Activated naive CD4-positive, alpha-beta T cell treated with anti-CD3 and anti-CD28 coated beads, Interleukin-2, amount 10 ng/mL, durations not matched to agents 7 days and 5 days (primary cell): ENCODE measurements at regions not wholly inside any gene's neighbourhood (a gene's known extent, or its start where the extent isn't known, plus 50 kb on each side); places are given as distances from the start of the nearest gene placed in this dataset.

ENCODE experiments used
- CTCF ChIA-PET: fragments of 350-600 bp; sonication (Branson Sonifier 250); formaldehyde crosslinking; loops from one replicate; lab custom pipeline; 2021; ENCODE audit warnings: antibody characterized with exemption; lab: Charles Lee
- DNase-seq: peaks from one replicate; pipeline ENCODE4 v3.0.0-alpha.2; 2020
- H3K27ac Mint-ChIP-seq: one replicate; pipeline ENCODE4 v1.8.0; 2021; ENCODE audit warnings: mild to moderate bottlenecking, moderate library complexity, mixed read lengths
- H3K27me3 Mint-ChIP-seq: one replicate; pipeline ENCODE4 v1.8.0; 2021; ENCODE audit warnings: mild to moderate bottlenecking, mixed read lengths
- H3K36me3 Mint-ChIP-seq: one replicate; pipeline ENCODE4 v1.8.0; 2021; ENCODE audit warnings: mixed read lengths
- H3K4me1 Mint-ChIP-seq: one replicate; pipeline ENCODE4 v1.8.0; 2021; ENCODE audit warnings: mixed read lengths
- H3K4me3 Mint-ChIP-seq: one replicate; pipeline ENCODE4 v1.8.0; 2021; ENCODE audit warnings: mild to moderate bottlenecking, moderate library complexity, mixed read lengths
- H3K9me3 Mint-ChIP-seq: one replicate; pipeline ENCODE4 v1.8.0; 2021; ENCODE audit warnings: mixed read lengths

DNA sequence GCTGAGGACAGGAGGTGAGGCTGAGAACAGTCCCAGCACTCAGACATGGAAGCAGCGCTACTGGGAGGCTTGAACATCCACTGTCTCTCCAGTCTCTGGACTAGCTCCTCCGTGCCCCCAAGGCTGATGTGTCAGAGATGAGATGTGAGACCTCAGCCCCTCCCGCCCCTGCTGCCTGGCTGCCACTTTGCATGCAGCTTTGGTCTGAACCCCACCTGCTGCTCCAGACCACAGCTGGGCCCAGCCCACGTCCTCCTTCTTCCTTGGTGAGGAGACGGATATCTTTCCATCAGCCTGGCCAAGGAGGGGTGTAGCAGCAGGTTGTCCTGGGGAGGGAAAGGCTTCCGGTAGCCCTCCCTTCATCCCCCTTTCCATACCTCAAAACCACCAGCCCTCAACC lies 148.0 kb upstream of the B3GAT1 start:
- no peak overlapping the region for H3K4me3 Mint-ChIP-seq
- H3K27ac Mint-ChIP-seq, result no peak overlapping the region
- peaks cover 26% of the 10 kb centered on the region for H3K27me3 Mint-ChIP-seq
- CTCF ChIA-PET, result no interaction called here
- no peaks in the 10 kb centered on the region for H3K9me3 Mint-ChIP-seq
- H3K4me1 Mint-ChIP-seq, result no peaks in the 10 kb centered on the region
- DNase-seq, result no peak
- no peaks in the 10 kb centered on the region for H3K36me3 Mint-ChIP-seq

DNA sequence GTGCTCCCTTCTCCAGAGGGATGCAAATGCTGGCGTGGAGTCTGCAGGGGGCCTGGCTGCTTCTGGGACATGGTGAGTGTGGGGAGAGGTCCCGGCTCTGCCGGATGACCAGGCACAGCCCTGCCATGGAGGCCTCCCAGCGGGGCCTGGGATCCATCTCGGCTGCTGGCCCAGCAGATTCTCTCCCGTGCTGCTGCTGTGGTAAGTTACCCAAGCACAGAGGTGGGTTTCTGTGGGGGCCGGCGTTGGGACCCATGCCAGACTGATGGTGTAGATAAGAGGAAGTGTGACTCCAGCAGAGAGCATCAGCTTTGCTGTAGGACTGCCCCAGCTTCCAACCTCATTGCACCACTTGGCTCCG lies 147.5 kb upstream of the B3GAT1 start:
- Mint-ChIP-seq H3K27ac (no peak overlapping the region), H3K27me3 (peaks cover 31% of the 10 kb centered on the region), H3K9me3 (no peaks in the 10 kb centered on the region), H3K36me3 (no peaks in the 10 kb centered on the region), H3K4me3 (no peak overlapping the region), H3K4me1 (no peaks in the 10 kb centered on the region)
- no peak for DNase-seq
- CTCF ChIA-PET, result no interaction called here

GRCh38 chr11:134558916-134559601 lies 147.0 kb upstream of the B3GAT1 start:
- DNase-seq, result no peak
- no peaks in the 10 kb centered on the region for H3K4me1 Mint-ChIP-seq
- H3K9me3 Mint-ChIP-seq, result no peaks in the 10 kb centered on the region
- no peak overlapping the region for H3K27ac Mint-ChIP-seq
- no peaks in the 10 kb centered on the region for H3K36me3 Mint-ChIP-seq
- H3K27me3 Mint-ChIP-seq, result peaks cover 35% of the 10 kb centered on the region
- no peak overlapping the region for H3K4me3 Mint-ChIP-seq
- CTCF ChIA-PET, result no interaction called here

DNA sequence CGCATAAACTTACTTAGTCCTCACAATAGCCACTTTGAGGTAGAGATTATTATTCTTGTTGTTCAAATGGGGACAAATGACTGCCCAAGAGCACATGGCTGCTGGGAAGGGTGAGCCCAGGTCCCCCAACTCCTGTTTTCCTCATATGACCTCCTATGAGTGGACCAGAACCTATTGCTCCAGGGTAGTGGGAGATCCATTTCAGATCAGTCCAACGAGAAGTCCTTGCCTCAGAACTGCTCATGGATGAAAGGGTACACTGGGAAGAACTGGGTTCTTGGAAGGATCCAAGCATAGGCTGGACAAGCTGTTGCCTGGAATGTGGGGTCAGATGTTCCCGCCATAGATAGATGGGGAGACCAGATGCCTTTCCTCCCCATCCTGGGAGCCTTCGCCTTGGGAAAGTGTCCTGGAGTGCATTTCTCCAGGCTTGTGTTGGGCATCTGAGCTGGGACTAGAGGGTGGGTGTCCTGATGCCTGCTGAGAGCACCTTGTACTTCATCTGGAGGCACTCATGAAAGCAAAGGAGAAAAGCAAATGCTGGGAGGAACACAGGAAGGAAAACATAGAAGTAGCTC lies 146.3 kb upstream of the B3GAT1 start:
- CTCF ChIA-PET, result no interaction called here
- H3K27ac Mint-ChIP-seq, result no peak overlapping the region
- H3K4me1 Mint-ChIP-seq, result no peaks in the 10 kb centered on the region
- H3K4me3 Mint-ChIP-seq, result no peak overlapping the region
- H3K9me3 Mint-ChIP-seq, result no peaks in the 10 kb centered on the region
- H3K27me3 Mint-ChIP-seq, result peaks cover 36% of the 10 kb centered on the region
- no peaks in the 10 kb centered on the region for H3K36me3 Mint-ChIP-seq
- DNase-seq, result no peak

DNA sequence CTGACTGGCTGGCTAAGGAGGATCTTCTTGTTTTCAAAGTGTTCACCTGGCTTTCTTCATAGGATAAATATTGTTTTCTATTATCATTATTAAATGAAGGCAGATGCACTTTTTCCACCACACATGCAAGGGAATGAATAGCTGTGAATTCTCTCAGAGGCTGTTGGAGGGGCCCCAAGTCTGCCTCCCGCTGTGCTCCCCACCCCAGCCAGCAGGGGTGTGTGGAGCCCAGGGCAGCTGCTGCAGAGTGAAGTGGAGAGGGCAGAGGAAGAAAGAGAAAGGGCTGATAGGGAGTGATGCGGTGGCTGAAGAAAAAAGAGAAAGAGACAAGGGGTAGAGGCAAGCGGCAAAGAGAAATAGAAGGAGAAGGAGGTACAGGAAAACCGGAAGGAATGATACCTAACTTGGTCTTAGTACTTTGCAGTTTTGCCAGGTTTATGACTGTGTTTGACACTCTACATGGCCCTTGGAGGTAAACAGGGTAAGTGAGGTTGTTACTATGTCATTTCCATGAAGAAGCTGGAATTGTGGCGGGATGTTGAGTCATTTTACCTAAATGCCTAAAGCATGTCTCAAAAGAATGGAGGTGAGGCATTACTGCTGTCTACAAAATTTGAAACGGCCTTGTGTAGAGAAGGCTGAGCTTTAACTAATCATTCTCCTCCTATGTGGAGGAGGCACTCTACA lies 145.7 kb upstream of the B3GAT1 start:
- no peaks in the 10 kb centered on the region for H3K36me3 Mint-ChIP-seq
- no peak for DNase-seq
- H3K27me3 Mint-ChIP-seq, result peaks cover 36% of the 10 kb centered on the region
- H3K4me1 Mint-ChIP-seq, result no peaks in the 10 kb centered on the region
- no peak overlapping the region for H3K4me3 Mint-ChIP-seq
- CTCF ChIA-PET, result no interaction called here
- no peaks in the 10 kb centered on the region for H3K9me3 Mint-ChIP-seq
- no peak overlapping the region for H3K27ac Mint-ChIP-seq

- no peaks in the 10 kb centered on the region for H3K9me3 Mint-ChIP-seq
- CTCF ChIA-PET, result no interaction called here
Measured at GRCh38 chr11:134556186-134556585, 144.1 kb upstream of the B3GAT1 start.

DNA sequence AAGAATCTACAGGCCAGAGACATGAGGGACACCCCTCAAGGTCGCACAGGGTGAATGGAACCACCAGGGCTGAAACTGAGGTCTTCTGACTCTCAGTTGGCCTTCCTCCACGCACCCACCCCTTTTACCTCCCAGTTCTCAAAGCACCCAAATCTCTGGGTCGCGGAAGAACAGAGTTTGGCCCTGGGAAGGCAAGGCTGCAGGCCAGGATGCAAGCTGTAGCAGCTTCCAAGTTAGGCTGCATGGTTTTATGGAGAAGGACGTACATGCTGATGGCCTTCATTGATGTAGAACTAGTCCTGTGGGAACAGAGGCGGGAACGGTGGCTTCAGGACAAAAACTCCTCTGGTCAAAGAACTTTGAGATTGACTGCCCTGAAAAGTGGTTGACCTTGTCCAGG lies 143.5 kb upstream of the B3GAT1 start:
- DNase-seq, result no peak
- no peak overlapping the region for H3K27ac Mint-ChIP-seq
- H3K4me1 Mint-ChIP-seq, result no peaks in the 10 kb centered on the region
- no peaks in the 10 kb centered on the region for H3K9me3 Mint-ChIP-seq
- CTCF ChIA-PET, result no interaction called here
- no peak overlapping the region for H3K4me3 Mint-ChIP-seq
- H3K27me3 Mint-ChIP-seq, result peaks cover 36% of the 10 kb centered on the region
- H3K36me3 Mint-ChIP-seq, result no peaks in the 10 kb centered on the region

More at GRCh38 chr11:134556186-134556585, 144.1 kb upstream of the B3GAT1 start:
- no peaks in the 10 kb centered on the region for H3K36me3 Mint-ChIP-seq
- H3K4me3 Mint-ChIP-seq, result no peak overlapping the region
- H3K27ac Mint-ChIP-seq, result no peak overlapping the region
- peaks cover 36% of the 10 kb centered on the region for H3K27me3 Mint-ChIP-seq
- DNase-seq, result no peak
- H3K4me1 Mint-ChIP-seq, result no peaks in the 10 kb centered on the region

GRCh38 chr11:134554861-134555260 lies 142.8 kb upstream of the B3GAT1 start:
- Mint-ChIP-seq H3K27me3 (peaks cover 36% of the 10 kb centered on the region), H3K9me3 (no peaks in the 10 kb centered on the region), H3K36me3 (no peaks in the 10 kb centered on the region), H3K4me3 (no peak overlapping the region), H3K27ac (no peak overlapping the region), H3K4me1 (no peaks in the 10 kb centered on the region)
- CTCF ChIA-PET, result no interaction called here
- no peak for DNase-seq

- no peaks in the 10 kb centered on the region for H3K9me3 Mint-ChIP-seq
- no peak overlapping the region for H3K27ac Mint-ChIP-seq
- peaks cover 30% of the 10 kb centered on the region for H3K27me3 Mint-ChIP-seq
- CTCF ChIA-PET, result no interaction called here
- no peak overlapping the region for H3K4me3 Mint-ChIP-seq
- no peaks in the 10 kb centered on the region for H3K36me3 Mint-ChIP-seq
- H3K4me1 Mint-ChIP-seq, result no peaks in the 10 kb centered on the region
- no peak for DNase-seq
Measured at GRCh38 chr11:134554106-134554505, 142.1 kb upstream of the B3GAT1 start.

- H3K27me3 Mint-ChIP-seq, result peaks cover 28% of the 10 kb centered on the region
- CTCF ChIA-PET, result no interaction called here
- H3K9me3 Mint-ChIP-seq, result no peaks in the 10 kb centered on the region
- no peak overlapping the region for H3K27ac Mint-ChIP-seq
- no peak for DNase-seq
- no peak overlapping the region for H3K4me3 Mint-ChIP-seq
- no peaks in the 10 kb centered on the region for H3K4me1 Mint-ChIP-seq
- H3K36me3 Mint-ChIP-seq, result no peaks in the 10 kb centered on the region
Measured at GRCh38 chr11:134552749-134553148, 140.7 kb upstream of the B3GAT1 start.

- no peaks in the 10 kb centered on the region for H3K36me3 Mint-ChIP-seq
- peaks cover 15% of the 10 kb centered on the region for H3K27me3 Mint-ChIP-seq
- CTCF ChIA-PET, result no interaction called here
- H3K27ac Mint-ChIP-seq, result no peak overlapping the region
- no peaks in the 10 kb centered on the region for H3K9me3 Mint-ChIP-seq
- H3K4me3 Mint-ChIP-seq, result no peak overlapping the region
- DNase-seq, result no peak
- no peaks in the 10 kb centered on the region for H3K4me1 Mint-ChIP-seq
Measured at GRCh38 chr11:134545521-134545920, 133.5 kb upstream of the B3GAT1 start.

DNA sequence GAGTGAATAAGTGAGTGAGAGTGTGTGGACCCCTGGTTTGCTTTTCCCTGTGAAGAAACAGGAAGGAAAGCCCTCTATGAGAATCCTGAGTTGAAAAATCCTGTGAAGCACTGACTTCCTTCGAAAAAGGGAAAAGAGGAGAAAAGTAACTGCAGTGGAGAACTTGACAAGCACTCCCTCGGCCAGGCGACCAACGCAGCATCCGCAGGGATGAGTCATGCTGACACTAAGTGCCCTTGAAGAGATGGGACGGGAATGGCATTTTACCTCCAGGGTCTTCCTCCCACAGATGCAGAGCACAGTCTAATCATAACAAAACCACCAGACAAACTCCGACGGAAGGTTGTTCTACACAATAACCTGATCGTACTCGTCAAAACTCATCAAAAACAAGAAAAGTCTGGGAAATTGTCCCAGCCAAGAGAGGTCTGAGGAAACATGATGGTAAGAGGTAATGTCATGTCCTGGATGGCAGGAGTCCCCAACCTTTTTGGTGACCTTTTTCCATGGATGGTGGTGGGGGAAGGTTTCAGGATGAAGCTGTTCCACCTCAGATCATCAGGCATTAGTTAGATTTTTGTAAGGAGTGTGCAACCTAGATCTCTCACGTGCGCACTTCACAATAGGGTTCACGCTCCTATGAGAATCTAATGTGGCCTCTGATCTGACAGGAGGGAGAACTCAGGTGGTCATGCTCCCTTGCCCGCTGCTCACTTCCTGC lies 132.2 kb upstream of the B3GAT1 start:
- H3K4me3 Mint-ChIP-seq, result no peak overlapping the region
- CTCF ChIA-PET, result no interaction called here
- DNase-seq, result no peak
- H3K4me1 Mint-ChIP-seq, result no peaks in the 10 kb centered on the region
- H3K36me3 Mint-ChIP-seq, result no peaks in the 10 kb centered on the region
- peaks cover 15% of the 10 kb centered on the region for H3K27me3 Mint-ChIP-seq
- H3K27ac Mint-ChIP-seq, result no peak overlapping the region
- no peaks in the 10 kb centered on the region for H3K9me3 Mint-ChIP-seq

DNA sequence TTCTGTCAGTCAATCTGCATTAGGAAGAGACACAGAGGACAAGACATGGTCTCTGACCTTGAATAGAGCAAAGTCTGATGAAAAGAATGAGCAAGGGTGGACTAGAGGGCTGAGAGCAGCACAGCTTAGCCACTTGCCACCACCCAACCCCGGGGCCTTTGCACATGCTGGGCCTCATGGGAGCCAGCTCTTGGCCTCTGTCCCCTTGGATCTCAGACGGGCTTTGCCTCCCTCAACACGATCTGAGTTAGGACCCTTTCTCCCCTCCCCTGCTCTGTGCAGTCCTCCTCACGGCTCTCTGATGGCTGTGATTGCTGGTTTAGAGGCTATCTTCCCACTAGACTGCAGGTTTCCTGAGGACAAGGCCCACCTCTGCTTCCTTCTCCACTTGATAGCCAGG lies 131.6 kb upstream of the B3GAT1 start:
- Mint-ChIP-seq H3K4me1 (no peaks in the 10 kb centered on the region), H3K36me3 (no peaks in the 10 kb centered on the region), H3K27ac (no peak overlapping the region), H3K27me3 (peaks cover 15% of the 10 kb centered on the region), H3K9me3 (no peaks in the 10 kb centered on the region), H3K4me3 (no peak overlapping the region)
- DNase-seq, result no peak
- CTCF ChIA-PET, result interaction anchor here (0.6 kb wide), 1 partner anchor 172 kb away, joined by 4 read pairs; no protein-coding TSS in a partner anchor

DNA sequence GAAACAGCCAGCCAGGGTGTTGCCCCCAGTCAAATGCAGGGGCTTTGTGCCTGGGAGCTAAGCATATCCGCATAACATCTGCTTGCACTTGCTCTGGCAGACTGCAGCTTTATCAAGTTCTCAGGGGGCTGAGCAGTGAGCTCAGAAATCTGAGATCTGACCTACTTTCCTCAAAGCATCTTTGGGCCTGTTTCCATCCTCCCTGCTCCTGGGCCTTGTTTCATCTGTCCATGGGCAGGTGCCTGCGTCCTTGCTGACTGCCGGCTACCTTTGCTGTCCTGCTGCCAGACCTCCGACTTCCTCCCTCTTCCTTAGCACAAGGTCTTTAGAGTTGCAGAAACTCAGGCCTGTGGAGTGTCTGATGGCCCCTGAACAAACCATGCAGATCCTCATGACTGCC lies 131.2 kb upstream of the B3GAT1 start:
- CTCF ChIA-PET, result interaction anchor here (0.6 kb wide), 1 partner anchor 171 kb away, joined by 4 read pairs; no protein-coding TSS in a partner anchor
- Mint-ChIP-seq H3K36me3 (no peaks in the 10 kb centered on the region), H3K4me1 (no peaks in the 10 kb centered on the region), H3K27ac (no peak overlapping the region), H3K9me3 (no peaks in the 10 kb centered on the region), H3K4me3 (no peak overlapping the region), H3K27me3 (peaks cover 18% of the 10 kb centered on the region)
- no peak for DNase-seq
